ENCODE measurements at regions not wholly inside any gene's neighbourhood (a gene's known extent, or its start where the extent isn't known, plus 50 kb on each side); places are given as distances from the start of the nearest gene placed in this dataset.

- no peak for TF ChIP-seq ZNF274 (IDR thresholded peaks at IDR 0.05; ENCODE audit: low read depth, low read length)
- no peak for TF ChIP-seq YY1 (IDR thresholded peaks at IDR 0.05; ENCODE audit: insufficient read depth, insufficient read length)
- TF ChIP-seq SUZ12 (IDR thresholded peaks at IDR 0.05; ENCODE audit: extremely low read depth, insufficient read depth, insufficient read length) = no peak
Observed at GRCh38 chr14:96991226-96991625, 194.0 kb downstream of the VRK1 start.
